ENCODE measurements at regions not wholly inside any gene's neighbourhood (a gene's known extent, or its start where the extent isn't known, plus 50 kb on each side); places are given as distances from the start of the nearest gene placed in this dataset.

DNA sequence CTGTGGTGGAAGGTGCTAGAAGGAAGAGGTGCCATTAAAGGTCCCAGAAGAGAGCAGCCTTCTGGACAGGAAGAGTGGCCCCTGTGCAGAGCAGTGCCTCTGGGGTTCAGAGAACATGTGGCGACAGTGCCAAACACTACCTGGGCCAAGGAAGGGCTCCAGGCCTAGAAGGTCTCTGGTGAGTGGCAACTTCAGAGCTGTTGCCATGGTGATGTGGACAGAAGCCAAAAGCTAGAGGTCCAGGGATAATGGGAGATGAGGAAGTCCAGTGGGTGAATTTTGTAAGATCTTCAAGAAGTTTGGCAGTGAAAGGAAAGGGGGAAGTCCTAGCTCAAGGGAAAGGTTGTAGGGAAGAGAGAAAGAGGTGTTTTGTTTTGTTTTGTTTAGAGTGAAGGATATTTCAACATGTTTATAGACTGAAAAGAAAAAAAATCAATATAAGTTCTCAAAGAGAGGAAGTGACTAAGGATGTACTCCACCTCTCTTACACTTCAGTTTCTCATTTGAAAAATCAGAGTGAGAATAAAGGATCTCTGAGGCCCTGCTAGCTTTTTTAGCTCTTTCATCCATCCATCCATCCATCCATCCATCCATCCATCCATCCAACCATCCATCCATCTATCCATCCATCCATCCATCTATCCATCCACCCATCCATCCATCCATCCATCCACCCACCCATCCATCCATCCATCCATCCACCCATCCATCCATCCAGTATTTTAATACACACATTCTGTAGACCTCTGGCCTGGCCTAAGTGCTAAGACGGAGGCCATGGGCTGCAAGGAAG lies 77.1 kb upstream of the DUSP5 start:
- peak; percentile 40 to 69 for DNase-seq (ENCODE audit: low read depth in 2 of 2)
- no peaks in the 10 kb centered on the region for H3K27me3 ChIP-seq (ENCODE audit: control insufficient read depth, insufficient read depth, low read length)

GRCh38 chr10:110421512-110422138 lies 76.1 kb upstream of the DUSP5 start:
- Histone ChIP-seq H4K20me1 (ENCODE audit: control insufficient read depth, extremely low read depth, insufficient read depth, low read length) (no peaks in the 10 kb centered on the region), H3K4me2 (ENCODE audit: extremely low read depth, insufficient read depth, low read length) (no peak overlapping the region), H3K4me3 (replicated peaks in 1 of 4; ENCODE audit: control extremely low read depth in 1 of 4, insufficient read depth in 1 of 4, low read depth in 3 of 4, low read length in 4 of 4) (no peak overlapping the region), H3K79me2 (ENCODE audit: control insufficient read depth, insufficient read depth, low read length) (no peaks in the 10 kb centered on the region), H3K36me3 (ENCODE audit: control insufficient read depth, insufficient read depth, low read length) (no peaks in the 10 kb centered on the region), H3K9me3 (ENCODE audit: control insufficient read depth, insufficient read depth, low read depth, low read length) (no peaks in the 10 kb centered on the region), H3K4me1 (ENCODE audit: control insufficient read depth, extremely low read depth, insufficient read depth, low read length) (peaks cover 5% of the 10 kb centered on the region), H3K27ac (ENCODE audit: insufficient read depth, low read length) (no peak overlapping the region), H2AFZ (ENCODE audit: low read length) (no peak overlapping the region), H3K9ac (ENCODE audit: insufficient read depth, low read length) (no peak overlapping the region), H3K27me3 (ENCODE audit: control insufficient read depth, insufficient read depth, low read length) (no peaks in the 10 kb centered on the region)
- TF ChIP-seq EZH2 (IDR thresholded peaks at IDR 0.05; ENCODE audit: low read length, missing control alignments) = no peak
- no peak for DNase-seq (ENCODE audit: low read depth in 2 of 2)

More for the DNA sequence above, 77.1 kb upstream of the DUSP5 start:
- Histone ChIP-seq H3K79me2 (ENCODE audit: control insufficient read depth, insufficient read depth, low read length) (no peaks in the 10 kb centered on the region), H2AFZ (ENCODE audit: low read length) (no peak overlapping the region), H3K4me3 (replicated peaks in 1 of 4; ENCODE audit: control extremely low read depth in 1 of 4, insufficient read depth in 1 of 4, low read depth in 3 of 4, low read length in 4 of 4) (no peak overlapping the region), H3K36me3 (ENCODE audit: control insufficient read depth, insufficient read depth, low read length) (no peaks in the 10 kb centered on the region), H3K9ac (ENCODE audit: insufficient read depth, low read length) (no peak overlapping the region), H3K27ac (ENCODE audit: insufficient read depth, low read length) (peak overlapping the region; percentile 48), H3K4me2 (ENCODE audit: extremely low read depth, insufficient read depth, low read length) (no peak overlapping the region), H4K20me1 (ENCODE audit: control insufficient read depth, extremely low read depth, insufficient read depth, low read length) (no peaks in the 10 kb centered on the region), H3K4me1 (ENCODE audit: control insufficient read depth, extremely low read depth, insufficient read depth, low read length) (peaks cover 2% of the 10 kb centered on the region), H3K9me3 (ENCODE audit: control insufficient read depth, insufficient read depth, low read depth, low read length) (no peaks in the 10 kb centered on the region)
- TF ChIP-seq EZH2 (IDR thresholded peaks at IDR 0.05; ENCODE audit: low read length, missing control alignments) (no peak), CTCF (conservative IDR thresholded peaks at IDR 0.05 in 1 of 2, IDR thresholded peaks at IDR 0.05 in 1 of 2; ENCODE audit: low read depth in 1 of 2, low read length in 2 of 2) (no peak)

GRCh38 chr10:110422548-110422947 lies 75.2 kb upstream of the DUSP5 start:
- H4K20me1 ChIP-seq (ENCODE audit: control insufficient read depth, extremely low read depth, insufficient read depth, low read length) = no peaks in the 10 kb centered on the region
- no peak overlapping the region for H3K4me3 ChIP-seq (replicated peaks in 1 of 4; ENCODE audit: control extremely low read depth in 1 of 4, insufficient read depth in 1 of 4, low read depth in 3 of 4, low read length in 4 of 4)
- TF ChIP-seq EZH2 (IDR thresholded peaks at IDR 0.05; ENCODE audit: low read length, missing control alignments) (no peak), CTCF (conservative IDR thresholded peaks at IDR 0.05 in 1 of 2, IDR thresholded peaks at IDR 0.05 in 1 of 2; ENCODE audit: low read depth in 1 of 2, low read length in 2 of 2) (no peak)
- H2AFZ ChIP-seq (ENCODE audit: low read length) = no peak overlapping the region
- H3K27me3 ChIP-seq (ENCODE audit: control insufficient read depth, insufficient read depth, low read length) = no peaks in the 10 kb centered on the region
- no peak overlapping the region for H3K27ac ChIP-seq (ENCODE audit: insufficient read depth, low read length)
- H3K9me3 ChIP-seq (ENCODE audit: control insufficient read depth, insufficient read depth, low read depth, low read length) = no peaks in the 10 kb centered on the region
- H3K36me3 ChIP-seq (ENCODE audit: control insufficient read depth, insufficient read depth, low read length) = no peaks in the 10 kb centered on the region
- no peak overlapping the region for H3K9ac ChIP-seq (ENCODE audit: insufficient read depth, low read length)
- DNase-seq (ENCODE audit: low read depth in 2 of 2) = no peak
- no peaks in the 10 kb centered on the region for H3K79me2 ChIP-seq (ENCODE audit: control insufficient read depth, insufficient read depth, low read length)
- no peak overlapping the region for H3K4me2 ChIP-seq (ENCODE audit: extremely low read depth, insufficient read depth, low read length)
- peaks cover 13% of the 10 kb centered on the region for H3K4me1 ChIP-seq (ENCODE audit: control insufficient read depth, extremely low read depth, insufficient read depth, low read length)

Data from fibroblast of lung (primary cell).